ENCODE measurements at regions not wholly inside any gene's neighbourhood (a gene's known extent, or its start where the extent isn't known, plus 50 kb on each side); places are given as distances from the start of the nearest gene placed in this dataset.
"Not testable (repeated sequence)": the region's sequence is repeated elsewhere in the genome, so short reads cannot be mapped to it uniquely, and the experiment has no call there.

GRCh38 chr3:75379840-75380239, 284.3 kb upstream of the FRG2C start:
- Histone ChIP-seq H3K9ac (ENCODE audit: low read depth, low read length, poor library complexity) (peak overlapping the region; percentile 63), H3K4me3 (ENCODE audit: low read length in 2 of 2) (peak overlapping the region in 1 of 2 donors; percentile 75), H3K14ac (ENCODE audit: low read length) (peak overlapping the region; percentile 100)
- not testable (repeated sequence) for H4K91ac ChIP-seq (ENCODE audit: low read depth, low read length, poor library complexity); H3K36me3 ChIP-seq (replicated peaks in 1 of 2; ENCODE audit: control insufficient read depth in 2 of 2, insufficient read depth in 2 of 2, low read length in 2 of 2); H3K27me3 ChIP-seq (ENCODE audit: control insufficient read depth in 3 of 3, insufficient read depth in 3 of 3, low read depth in 1 of 3, low read length in 3 of 3); H2BK5ac ChIP-seq (ENCODE audit: low read length); H3K18ac ChIP-seq (ENCODE audit: low read length); H2BK120ac ChIP-seq (ENCODE audit: low read depth, low read length); H2BK15ac ChIP-seq (ENCODE audit: low read length); H3K4me1 ChIP-seq (ENCODE audit: control insufficient read depth in 2 of 2, insufficient read depth in 1 of 2, low read depth in 1 of 2, low read length in 2 of 2); H3K27ac ChIP-seq (replicated peaks; ENCODE audit: low read length); H2AFZ ChIP-seq (ENCODE audit: low read length); H3K79me1 ChIP-seq (ENCODE audit: low read depth, low read length); H4K8ac ChIP-seq (ENCODE audit: low read depth, low read length); H3K23ac ChIP-seq (ENCODE audit: low read depth, low read length, poor library complexity); DNase-seq (ENCODE audit: low spot score); H2AK5ac ChIP-seq (ENCODE audit: low read depth, low read length); H3K9me3 ChIP-seq (replicated peaks in 1 of 2; ENCODE audit: control insufficient read depth in 2 of 2, insufficient read depth in 1 of 2, low read depth in 1 of 2, low read length in 2 of 2); H3K4ac ChIP-seq (ENCODE audit: low read length); H3K4me2 ChIP-seq (ENCODE audit: insufficient read depth, low read length, poor library complexity, severe bottlenecking); H2BK12ac ChIP-seq (ENCODE audit: low read length)
- no CpG with 5 or more reads among the region's 5 CpGs for WGBS, 2 donors (ENCODE audit: extremely low coverage in 2 of 2, insufficient read length in 2 of 2, insufficient replicate concordance in 1 of 2)

- H2BK12ac ChIP-seq (ENCODE audit: low read length): no peak overlapping the region
- H4K8ac ChIP-seq (ENCODE audit: low read depth, low read length): peak overlapping the region; percentile 53
- peaks cover 0 to 7% of the 10 kb centered on the region in 2 donors for H3K9me3 ChIP-seq (replicated peaks in 1 of 2; ENCODE audit: control insufficient read depth in 2 of 2, insufficient read depth in 1 of 2, low read depth in 1 of 2, low read length in 2 of 2)
- no peak overlapping the region for H2BK15ac ChIP-seq (ENCODE audit: low read length)
- DNase-seq (ENCODE audit: low spot score): no peak
- H3K9ac ChIP-seq (ENCODE audit: low read depth, low read length, poor library complexity): peak overlapping the region; percentile 84
- H3K27ac ChIP-seq (replicated peaks; ENCODE audit: low read length): no peak overlapping the region
- H3K36me3 ChIP-seq (replicated peaks in 1 of 2; ENCODE audit: control insufficient read depth in 2 of 2, insufficient read depth in 2 of 2, low read length in 2 of 2): peaks cover 0 to 3% of the 10 kb centered on the region in 2 donors
- H3K14ac ChIP-seq (ENCODE audit: low read length): peak overlapping the region; percentile 100
- H2AK5ac ChIP-seq (ENCODE audit: low read depth, low read length): no peak overlapping the region
- peak overlapping the region in 1 of 2 donors; percentile 75 for H3K4me3 ChIP-seq (ENCODE audit: low read length in 2 of 2)
- no peak overlapping the region for H2BK5ac ChIP-seq (ENCODE audit: low read length)
- peak overlapping the region; percentile 93 for H3K18ac ChIP-seq (ENCODE audit: low read length)
- no peak overlapping the region for H2BK120ac ChIP-seq (ENCODE audit: low read depth, low read length)
- peak overlapping the region; percentile 68 for H4K91ac ChIP-seq (ENCODE audit: low read depth, low read length, poor library complexity)
- peaks cover 0 to 2% of the 10 kb centered on the region in 2 donors for H3K4me1 ChIP-seq (ENCODE audit: control insufficient read depth in 2 of 2, insufficient read depth in 1 of 2, low read depth in 1 of 2, low read length in 2 of 2)
- no peak overlapping the region for H2AFZ ChIP-seq (ENCODE audit: low read length)
- no peak overlapping the region for H3K4ac ChIP-seq (ENCODE audit: low read length)
- WGBS, 2 donors (ENCODE audit: extremely low coverage in 2 of 2, insufficient read length in 2 of 2, insufficient replicate concordance in 1 of 2): no CpG with 5 or more reads among the region's 13 CpGs
- H3K27me3 ChIP-seq (ENCODE audit: control insufficient read depth in 3 of 3, insufficient read depth in 3 of 3, low read depth in 1 of 3, low read length in 3 of 3): peaks cover 0 to 1% (median 0%) of the 10 kb centered on the region in 3 experiments
- H3K4me2 ChIP-seq (ENCODE audit: insufficient read depth, low read length, poor library complexity, severe bottlenecking): no peak overlapping the region
- peak overlapping the region; percentile 99 for H3K23ac ChIP-seq (ENCODE audit: low read depth, low read length, poor library complexity)
- H3K79me1 ChIP-seq (ENCODE audit: low read depth, low read length): peaks cover 5% of the 10 kb centered on the region
Observed at GRCh38 chr3:75380276-75380771, 283.8 kb upstream of the FRG2C start.

- no CpG with 5 or more reads among the region's 4 CpGs for WGBS, 2 donors (ENCODE audit: extremely low coverage in 2 of 2, insufficient read length in 2 of 2, insufficient replicate concordance in 1 of 2)
- not testable (repeated sequence) for H3K18ac ChIP-seq (ENCODE audit: low read length)
Observed at GRCh38 chr3:75384016-75384415, 280.1 kb upstream of the FRG2C start.

GRCh38 chr3:75388486-75389124, 275.5 kb upstream of the FRG2C start:
- H3K27me3 ChIP-seq (ENCODE audit: control insufficient read depth in 3 of 3, insufficient read depth in 3 of 3, low read depth in 1 of 3, low read length in 3 of 3); H2AK5ac ChIP-seq (ENCODE audit: low read depth, low read length); H3K23ac ChIP-seq (ENCODE audit: low read depth, low read length, poor library complexity); H3K36me3 ChIP-seq (replicated peaks in 1 of 2; ENCODE audit: control insufficient read depth in 2 of 2, insufficient read depth in 2 of 2, low read length in 2 of 2); H3K14ac ChIP-seq (ENCODE audit: low read length); H3K79me1 ChIP-seq (ENCODE audit: low read depth, low read length); H3K4ac ChIP-seq (ENCODE audit: low read length); H3K4me3 ChIP-seq (ENCODE audit: low read length in 2 of 2); H2BK120ac ChIP-seq (ENCODE audit: low read depth, low read length); H4K91ac ChIP-seq (ENCODE audit: low read depth, low read length, poor library complexity); H2BK15ac ChIP-seq (ENCODE audit: low read length); H3K9me3 ChIP-seq (replicated peaks in 1 of 2; ENCODE audit: control insufficient read depth in 2 of 2, insufficient read depth in 1 of 2, low read depth in 1 of 2, low read length in 2 of 2); H4K8ac ChIP-seq (ENCODE audit: low read depth, low read length); H2BK12ac ChIP-seq (ENCODE audit: low read length); H3K18ac ChIP-seq (ENCODE audit: low read length); H3K27ac ChIP-seq (replicated peaks; ENCODE audit: low read length); H3K4me2 ChIP-seq (ENCODE audit: insufficient read depth, low read length, poor library complexity, severe bottlenecking); H2BK5ac ChIP-seq (ENCODE audit: low read length); DNase-seq (ENCODE audit: low spot score); H3K4me1 ChIP-seq (ENCODE audit: control insufficient read depth in 2 of 2, insufficient read depth in 1 of 2, low read depth in 1 of 2, low read length in 2 of 2); H2AFZ ChIP-seq (ENCODE audit: low read length); H3K9ac ChIP-seq (ENCODE audit: low read depth, low read length, poor library complexity): not testable (repeated sequence)
- WGBS, 2 donors (ENCODE audit: extremely low coverage in 2 of 2, insufficient read length in 2 of 2, insufficient replicate concordance in 1 of 2): no CpG with 5 or more reads among the region's 5 CpGs

More at GRCh38 chr3:75384016-75384415, 280.1 kb upstream of the FRG2C start:
- not testable (repeated sequence) for H3K4ac ChIP-seq (ENCODE audit: low read length); H2AK5ac ChIP-seq (ENCODE audit: low read depth, low read length); H2BK120ac ChIP-seq (ENCODE audit: low read depth, low read length); H2BK15ac ChIP-seq (ENCODE audit: low read length); DNase-seq (ENCODE audit: low spot score); H3K4me2 ChIP-seq (ENCODE audit: insufficient read depth, low read length, poor library complexity, severe bottlenecking); H3K27me3 ChIP-seq (ENCODE audit: control insufficient read depth in 3 of 3, insufficient read depth in 3 of 3, low read depth in 1 of 3, low read length in 3 of 3); H3K9me3 ChIP-seq (replicated peaks in 1 of 2; ENCODE audit: control insufficient read depth in 2 of 2, insufficient read depth in 1 of 2, low read depth in 1 of 2, low read length in 2 of 2); H3K36me3 ChIP-seq (replicated peaks in 1 of 2; ENCODE audit: control insufficient read depth in 2 of 2, insufficient read depth in 2 of 2, low read length in 2 of 2); H2BK12ac ChIP-seq (ENCODE audit: low read length); H2BK5ac ChIP-seq (ENCODE audit: low read length); H3K23ac ChIP-seq (ENCODE audit: low read depth, low read length, poor library complexity); H2AFZ ChIP-seq (ENCODE audit: low read length); H3K79me1 ChIP-seq (ENCODE audit: low read depth, low read length); H3K14ac ChIP-seq (ENCODE audit: low read length); H3K27ac ChIP-seq (replicated peaks; ENCODE audit: low read length); H3K4me3 ChIP-seq (ENCODE audit: low read length in 2 of 2); H4K8ac ChIP-seq (ENCODE audit: low read depth, low read length); H4K91ac ChIP-seq (ENCODE audit: low read depth, low read length, poor library complexity); H3K4me1 ChIP-seq (ENCODE audit: control insufficient read depth in 2 of 2, insufficient read depth in 1 of 2, low read depth in 1 of 2, low read length in 2 of 2); H3K9ac ChIP-seq (ENCODE audit: low read depth, low read length, poor library complexity)

Data from neuronal stem cell (in vitro differentiated cells).